ENCODE measurements at regions not wholly inside any gene's neighbourhood (a gene's known extent, or its start where the extent isn't known, plus 50 kb on each side); places are given as distances from the start of the nearest gene placed in this dataset.

DNA sequence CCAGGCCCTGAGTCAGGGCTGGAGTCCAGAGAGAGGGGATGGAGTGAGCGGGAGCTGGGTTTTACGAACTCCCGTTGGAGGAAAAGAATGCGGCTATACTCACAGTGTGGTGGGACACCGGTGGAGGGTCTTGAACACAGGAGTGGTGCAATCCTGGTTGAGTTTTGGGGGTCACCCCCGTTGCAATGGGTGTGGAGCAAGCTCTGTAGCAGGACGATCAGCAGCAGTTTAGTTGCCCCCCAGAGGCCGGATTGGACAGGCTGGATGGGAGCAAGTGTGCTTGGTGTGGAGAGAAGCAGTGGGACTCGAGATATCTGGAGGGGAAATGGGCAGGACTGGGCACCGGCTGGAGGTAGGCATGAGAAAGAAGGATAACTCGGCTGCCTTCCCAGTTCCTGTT is 72.3 kb upstream of the TWIST2 start:
- TF ChIP-seq EZH2 (IDR thresholded peaks at IDR 0.05; ENCODE audit: low read length, missing control alignments), result no peak
- no peak for TF ChIP-seq CTCF (conservative IDR thresholded peaks at IDR 0.05 in 1 of 2, IDR thresholded peaks at IDR 0.05 in 1 of 2; ENCODE audit: low read depth in 1 of 2, low read length in 2 of 2)

Data from fibroblast of lung (primary cell).